GM21447 (cell line): ENCODE measurements at regions not wholly inside any gene's neighbourhood (a gene's known extent, or its start where the extent isn't known, plus 50 kb on each side); places are given as distances from the start of the nearest gene placed in this dataset.
A peak's percentile ranks its signal among the peaks of the same experiment; 100 is the strongest.
"Not testable (repeated sequence)": the region's sequence is repeated elsewhere in the genome, so short reads cannot be mapped to it uniquely, and the experiment has no call there.

Experiments
- ATAC-seq: cut with Tn5 transposase; IDR thresholded peaks from one replicate; pipeline ENCODE4 v1.9.1; 2021; ENCODE audit not compliant: unreplicated experiment

DNA sequence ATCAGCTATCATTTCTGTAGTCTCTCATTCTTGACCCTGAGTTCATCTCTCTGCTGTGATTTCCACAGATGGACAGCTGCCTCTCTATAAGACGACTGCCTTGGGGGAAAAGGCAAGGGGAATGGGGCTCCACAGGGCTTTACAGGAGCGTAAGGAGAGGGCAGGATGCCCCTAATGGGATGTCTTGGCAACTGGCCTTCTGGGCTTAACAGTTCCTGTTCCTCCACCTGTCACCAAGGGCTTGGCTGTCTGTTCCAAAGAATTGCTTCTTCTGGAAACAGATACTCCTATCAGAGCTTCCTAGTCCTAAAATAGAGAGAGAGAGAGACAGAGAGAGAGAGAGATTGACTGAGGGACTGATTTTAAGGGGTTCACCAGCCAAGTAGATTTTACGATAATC is 181.9 kb downstream of the TMEM200A start:
- no peak for ATAC-seq

DNA sequence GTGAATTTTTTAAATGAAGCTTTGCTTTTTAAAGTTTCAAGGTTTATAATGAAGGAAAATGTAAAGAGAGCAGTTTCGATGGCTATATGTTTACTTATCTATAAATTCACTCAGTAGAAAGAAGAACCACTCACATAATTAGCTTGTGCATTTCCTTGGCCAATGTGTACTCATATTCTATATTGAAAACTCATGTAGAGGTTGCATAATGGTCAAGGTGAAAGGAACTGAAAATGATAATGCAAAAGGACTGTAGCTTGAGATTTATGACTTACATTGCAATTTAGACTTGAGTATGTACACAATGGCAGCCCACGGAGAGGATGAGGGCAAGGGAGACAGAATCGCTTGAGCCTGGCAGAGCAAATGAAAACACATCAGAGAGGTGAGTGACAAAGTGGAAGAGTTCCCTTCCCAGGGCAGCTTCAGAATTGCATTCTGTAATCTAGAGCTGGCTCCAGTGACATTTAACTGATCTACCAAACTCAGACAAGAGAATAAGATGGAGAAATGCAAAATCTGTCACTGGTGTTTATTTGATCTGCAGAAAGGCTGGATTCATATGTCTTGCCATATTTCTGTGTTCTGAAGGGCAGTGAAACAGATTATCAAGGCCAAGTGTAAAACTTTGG is 191.8 kb downstream of the TMEM200A start:
- ATAC-seq: no peak

DNA sequence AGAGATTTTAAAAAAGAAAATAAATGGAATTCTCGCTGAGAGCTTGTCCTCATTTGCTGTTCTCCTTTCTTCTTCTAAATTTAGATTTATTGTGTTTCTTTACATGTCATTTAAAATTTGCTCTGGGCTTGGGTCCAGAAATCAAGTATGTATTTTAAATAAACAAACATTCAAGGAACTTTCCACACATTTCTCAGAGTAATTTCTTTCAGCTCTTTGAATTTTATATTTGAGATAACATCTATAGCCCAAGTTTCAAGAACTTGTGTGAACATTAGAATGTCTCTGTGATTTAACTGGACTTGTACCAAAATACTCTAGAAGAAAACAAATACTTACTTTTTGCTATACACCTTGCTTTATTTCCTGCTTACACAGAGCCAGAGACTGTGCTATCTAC is 192.3 kb downstream of the TMEM200A start:
- ATAC-seq: no peak

DNA sequence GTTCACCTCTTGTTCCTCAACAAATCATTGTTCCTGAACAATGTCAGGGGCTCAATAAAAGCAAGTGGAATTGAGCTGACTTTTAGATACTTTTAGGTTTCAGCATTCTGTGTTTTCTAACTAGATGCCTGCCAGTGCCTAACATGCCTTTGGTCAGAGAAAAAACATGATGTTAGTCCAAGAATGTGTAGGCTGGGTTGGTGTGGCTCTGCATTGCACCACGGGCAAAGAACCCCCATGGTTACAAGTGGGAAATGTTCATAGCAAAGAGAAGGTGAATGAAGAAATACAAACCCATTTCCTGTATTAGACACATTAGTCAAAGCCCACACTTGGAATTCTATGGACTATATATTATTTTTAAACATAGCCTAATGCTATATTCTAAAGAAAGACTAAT is 193.3 kb downstream of the TMEM200A start:
- ATAC-seq: no peak

DNA sequence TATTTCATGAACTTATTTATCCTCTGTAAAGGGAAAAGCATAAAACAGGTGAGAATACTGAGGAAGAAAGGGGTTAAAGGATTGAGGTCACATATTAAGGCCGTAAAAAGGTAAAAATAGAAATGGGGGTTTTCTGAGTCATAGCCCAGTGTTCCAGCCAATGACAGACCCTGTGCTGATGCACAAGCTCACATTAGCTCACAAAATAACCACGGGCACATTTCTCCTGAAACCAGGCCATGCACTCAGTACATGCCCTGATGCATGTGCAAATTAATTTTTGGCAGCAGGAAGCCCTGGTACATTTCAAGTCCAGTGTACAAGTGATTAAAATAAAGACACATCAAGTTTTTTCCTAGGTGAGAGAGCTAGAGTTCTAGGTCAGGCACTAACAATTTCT is 194.4 kb downstream of the TMEM200A start:
- ATAC-seq: no peak

DNA sequence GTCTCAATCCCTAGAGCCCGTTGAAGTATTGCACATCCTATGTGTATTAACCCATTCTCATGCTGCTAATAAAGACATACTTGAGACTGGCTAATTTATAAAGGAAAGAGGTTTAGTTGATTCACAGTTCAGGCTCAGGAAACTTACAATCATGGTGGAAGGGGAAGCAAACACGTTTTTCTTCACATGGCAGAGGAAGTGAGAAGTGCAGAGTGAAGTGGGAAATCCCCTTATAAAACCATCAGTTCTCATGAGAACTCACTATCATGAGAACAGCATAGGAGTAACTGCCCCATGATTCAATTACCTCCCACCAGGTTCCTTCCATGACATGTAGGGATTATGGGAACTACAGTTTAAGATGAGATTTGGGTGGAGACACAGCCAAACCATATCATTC is 195.3 kb downstream of the TMEM200A start:
- ATAC-seq: not testable (repeated sequence)

DNA sequence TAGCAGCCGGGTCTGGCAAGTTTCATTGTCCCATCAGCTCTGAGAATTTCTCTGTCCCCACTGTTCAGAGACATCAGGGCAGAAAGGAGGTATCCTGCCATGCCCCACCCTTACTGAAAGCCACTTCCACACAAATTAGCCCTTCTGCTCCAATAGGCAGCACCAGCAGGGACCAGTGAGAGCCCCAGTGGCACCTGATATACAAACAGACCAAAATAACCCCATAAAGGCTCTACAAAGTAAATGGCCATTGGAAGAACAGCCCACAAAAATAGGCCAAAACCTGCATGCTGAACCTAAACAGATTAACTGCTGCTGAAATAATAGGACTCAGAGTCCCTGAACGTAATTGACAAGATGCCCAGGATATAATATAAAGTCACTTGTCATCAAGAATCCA is 199.9 kb downstream of the TMEM200A start:
- no peak for ATAC-seq

DNA sequence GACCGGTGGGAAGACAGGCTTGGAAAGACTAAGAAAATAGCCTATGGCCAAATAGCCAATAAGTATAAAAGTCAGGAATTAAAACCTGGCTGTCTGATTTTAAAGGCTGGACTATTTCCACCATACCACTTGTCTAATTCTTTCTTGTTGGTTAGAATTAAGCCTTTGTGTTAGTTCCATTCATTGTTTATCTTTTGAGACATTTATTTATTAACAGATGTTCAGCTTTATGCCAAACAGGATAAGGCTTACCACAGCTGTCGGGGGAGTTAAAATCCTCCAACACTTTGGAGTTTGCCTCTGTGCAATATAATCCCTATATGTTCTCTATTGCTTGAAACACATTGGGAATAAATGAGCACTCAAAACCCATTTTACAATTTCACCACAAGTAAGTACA is 208.3 kb downstream of the TMEM200A start:
- no peak for ATAC-seq

DNA sequence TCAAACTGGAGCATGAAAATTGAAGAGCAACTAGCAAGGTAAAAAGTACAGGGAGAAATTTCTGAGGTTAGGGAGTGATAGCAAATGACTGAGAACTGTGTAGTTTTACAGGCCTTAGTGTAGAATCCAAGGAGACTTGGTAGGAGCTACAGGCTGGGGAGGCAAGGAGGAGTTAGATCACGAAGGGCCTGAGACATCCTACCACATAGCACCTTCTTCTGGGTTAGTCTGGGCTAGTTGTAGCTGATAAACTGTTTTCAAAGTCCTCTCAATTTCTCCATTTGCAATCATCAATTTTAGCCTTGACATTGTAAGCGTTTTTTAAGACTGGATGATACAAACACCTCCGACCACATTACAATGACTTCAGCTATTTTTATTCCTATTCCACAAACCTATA is 209.7 kb downstream of the TMEM200A start:
- ATAC-seq: peak; percentile 8

DNA sequence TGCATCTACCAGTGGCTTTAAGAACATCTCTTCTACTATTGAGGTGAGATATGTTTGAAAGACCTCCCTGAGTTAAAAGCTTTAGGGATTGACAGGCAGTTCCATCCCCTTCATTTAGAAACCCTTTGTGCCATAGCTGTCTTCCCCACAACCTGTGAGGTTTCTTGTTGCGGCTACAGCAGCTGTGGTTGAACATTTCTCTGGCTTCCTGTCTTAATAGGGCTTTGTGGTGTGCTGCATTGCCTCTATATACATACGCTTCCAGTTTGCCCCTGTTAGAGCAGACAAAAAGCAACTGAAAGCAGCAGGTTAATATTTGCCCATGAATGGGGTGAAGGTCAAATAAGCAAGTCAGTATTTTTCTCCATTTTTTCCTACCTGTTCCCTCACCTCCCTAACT is 210.2 kb downstream of the TMEM200A start:
- ATAC-seq: peak; percentile 100

DNA sequence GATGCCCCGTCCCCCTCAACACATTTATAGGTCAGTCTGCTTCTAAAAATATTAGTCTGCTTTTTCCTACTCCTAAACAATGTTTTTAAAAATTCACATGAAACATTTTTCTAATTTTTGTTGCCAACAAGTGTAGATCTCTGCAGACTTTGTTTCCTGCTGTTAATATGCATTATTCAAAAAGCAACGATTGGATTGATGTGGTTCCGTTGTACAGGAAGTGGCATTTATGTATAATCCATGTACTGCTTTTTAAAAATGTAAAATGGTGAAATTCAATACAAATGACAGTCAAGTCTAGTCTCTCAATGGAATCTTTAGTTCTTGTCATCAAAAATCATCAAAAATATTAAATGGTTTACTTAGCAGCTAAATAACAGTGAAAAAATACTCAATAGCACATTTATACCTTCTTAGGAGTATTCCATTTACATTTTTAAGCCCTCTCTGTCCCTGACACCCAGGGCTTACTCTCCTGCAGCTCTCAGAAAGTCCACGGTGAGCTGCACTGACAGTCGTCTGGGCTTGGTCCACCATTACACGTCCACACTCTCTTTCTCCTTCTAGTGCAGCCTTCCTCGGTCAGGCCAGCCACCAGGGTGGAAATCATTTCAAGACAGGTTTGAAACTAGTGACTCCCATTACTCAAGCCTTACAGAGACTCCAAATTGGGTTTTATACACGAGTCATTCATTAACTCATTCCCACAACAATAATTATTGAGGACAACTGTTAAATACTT is 211.5 kb downstream of the TMEM200A start:
- no peak for ATAC-seq

DNA sequence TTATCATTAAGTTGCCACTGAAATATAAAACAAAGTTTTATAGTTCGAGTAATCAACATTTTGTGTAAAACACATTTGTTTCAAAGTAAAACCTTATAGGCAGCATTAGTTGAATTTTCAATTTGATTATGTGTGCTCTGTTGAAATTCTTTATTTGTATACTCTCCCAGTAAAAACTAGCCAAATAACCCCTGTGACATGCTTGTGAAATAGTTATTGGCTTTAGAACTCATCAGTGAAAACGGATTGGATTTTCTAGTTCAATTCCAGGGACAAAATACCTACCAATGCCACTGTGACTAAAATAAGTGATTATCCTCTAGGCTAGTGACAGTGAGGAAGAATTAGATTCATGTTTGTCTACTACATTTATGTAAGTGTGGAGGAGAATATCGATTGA is 212.9 kb downstream of the TMEM200A start:
- no peak for ATAC-seq

DNA sequence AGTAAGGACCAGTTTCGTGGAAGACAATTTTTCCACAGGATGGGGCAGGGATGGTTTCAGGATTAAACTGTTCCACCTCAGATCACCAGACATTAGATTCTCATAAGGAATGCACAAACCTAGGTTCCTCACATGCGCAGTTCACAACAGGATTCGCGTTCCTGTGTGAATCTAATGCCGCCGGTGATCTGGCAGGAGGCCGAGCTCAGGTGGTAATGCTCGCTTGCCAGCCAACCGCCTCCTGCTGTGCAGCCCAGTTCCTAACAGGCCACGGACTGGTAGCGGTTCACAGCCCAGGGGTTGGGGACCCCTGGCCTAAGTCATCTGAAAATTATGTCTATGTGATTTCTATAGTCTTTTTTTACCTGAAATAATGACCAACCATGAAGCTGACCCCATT is 217.5 kb downstream of the TMEM200A start:
- no peak for ATAC-seq

DNA sequence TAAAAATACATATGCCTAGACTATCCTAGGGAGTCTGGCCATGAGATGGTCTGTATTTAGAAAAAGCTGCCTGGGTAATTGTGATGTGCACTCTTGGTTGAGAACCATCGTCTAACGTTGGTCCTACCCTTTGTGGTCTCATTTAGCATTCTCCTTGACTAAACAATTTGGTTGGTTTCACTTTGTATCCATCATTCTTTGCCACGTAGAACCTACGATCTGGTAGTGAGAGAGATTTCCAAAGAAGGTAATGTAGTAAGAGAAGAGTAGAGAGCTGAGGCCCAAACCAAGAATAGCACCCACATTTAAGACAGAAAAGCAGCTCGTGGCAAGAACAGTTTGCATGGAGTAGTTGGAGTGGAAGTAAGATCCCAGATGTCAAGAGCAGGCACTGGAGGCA is 219.8 kb downstream of the TMEM200A start:
- no peak for ATAC-seq

DNA sequence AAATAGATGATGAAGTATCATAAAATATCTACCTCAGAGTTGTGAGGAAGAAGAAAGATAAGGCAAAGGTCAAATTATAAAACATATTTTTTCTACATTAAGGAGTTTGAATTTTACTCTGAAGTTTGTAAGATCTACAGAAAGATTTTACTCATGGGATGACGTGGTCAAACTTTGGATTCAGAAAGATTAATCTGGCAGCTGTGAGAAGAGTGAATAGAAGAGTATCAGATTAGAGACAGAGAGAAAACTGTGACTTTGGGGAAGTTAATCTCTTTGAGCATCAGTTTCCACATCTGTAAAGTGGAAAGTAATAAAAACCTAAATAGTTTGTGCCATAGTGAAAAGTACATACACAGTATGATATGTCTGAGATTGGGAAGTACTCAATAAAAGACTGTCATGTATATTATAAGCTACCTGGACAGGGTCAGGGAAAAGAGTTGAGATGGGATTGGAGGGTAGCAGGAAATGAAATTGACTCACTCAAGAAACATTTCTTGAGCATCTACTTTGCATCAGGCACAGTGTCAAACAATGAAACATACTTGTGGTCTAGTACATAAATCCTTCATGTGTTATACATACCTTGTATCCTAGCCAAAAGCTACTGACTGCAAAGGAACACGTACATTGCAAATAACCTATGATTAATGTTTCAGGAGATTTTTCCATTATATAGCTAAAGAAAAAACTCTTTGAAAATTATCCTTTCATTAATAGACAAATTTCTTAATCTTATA is 222.1 kb downstream of the TMEM200A start:
- no peak for ATAC-seq

DNA sequence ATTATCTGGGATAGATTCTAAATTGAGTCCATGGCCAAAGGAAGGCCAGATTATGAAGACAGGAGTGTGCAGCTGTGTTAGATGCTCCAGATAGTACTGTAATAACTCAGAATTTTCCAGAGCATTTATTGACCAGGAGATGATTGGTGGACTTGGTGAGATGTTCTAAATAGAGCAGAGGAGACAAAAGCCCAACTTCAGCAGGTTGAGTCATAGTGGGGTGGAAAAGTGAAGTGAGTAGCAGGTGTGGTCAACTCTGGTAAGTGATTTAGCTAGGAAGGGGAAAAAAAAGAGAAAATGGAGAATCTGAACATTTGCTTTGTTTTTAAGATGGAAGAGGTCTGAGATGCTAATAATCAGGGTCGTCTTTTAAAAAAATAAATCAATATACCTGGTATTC is 227.4 kb downstream of the TMEM200A start:
- peak; percentile 78 for ATAC-seq

DNA sequence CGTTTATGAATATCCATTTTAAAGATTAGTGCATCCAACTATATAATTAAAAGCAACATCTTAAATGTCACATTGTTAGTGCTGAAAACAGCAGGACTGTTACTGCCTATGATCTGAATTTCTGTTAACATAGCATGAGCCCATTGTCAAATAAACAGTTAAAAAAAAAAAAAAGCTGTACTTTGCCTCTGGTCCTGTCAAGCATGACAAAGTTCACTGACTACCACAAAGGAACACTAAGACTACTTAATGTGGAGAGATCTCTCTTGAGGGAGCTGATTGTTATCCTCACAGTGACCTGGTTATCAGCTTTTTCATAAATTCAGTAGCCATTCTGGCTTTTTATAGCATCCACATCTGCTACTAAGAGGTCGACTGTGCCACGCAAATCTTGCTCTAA is 228.1 kb downstream of the TMEM200A start:
- ATAC-seq: no peak

DNA sequence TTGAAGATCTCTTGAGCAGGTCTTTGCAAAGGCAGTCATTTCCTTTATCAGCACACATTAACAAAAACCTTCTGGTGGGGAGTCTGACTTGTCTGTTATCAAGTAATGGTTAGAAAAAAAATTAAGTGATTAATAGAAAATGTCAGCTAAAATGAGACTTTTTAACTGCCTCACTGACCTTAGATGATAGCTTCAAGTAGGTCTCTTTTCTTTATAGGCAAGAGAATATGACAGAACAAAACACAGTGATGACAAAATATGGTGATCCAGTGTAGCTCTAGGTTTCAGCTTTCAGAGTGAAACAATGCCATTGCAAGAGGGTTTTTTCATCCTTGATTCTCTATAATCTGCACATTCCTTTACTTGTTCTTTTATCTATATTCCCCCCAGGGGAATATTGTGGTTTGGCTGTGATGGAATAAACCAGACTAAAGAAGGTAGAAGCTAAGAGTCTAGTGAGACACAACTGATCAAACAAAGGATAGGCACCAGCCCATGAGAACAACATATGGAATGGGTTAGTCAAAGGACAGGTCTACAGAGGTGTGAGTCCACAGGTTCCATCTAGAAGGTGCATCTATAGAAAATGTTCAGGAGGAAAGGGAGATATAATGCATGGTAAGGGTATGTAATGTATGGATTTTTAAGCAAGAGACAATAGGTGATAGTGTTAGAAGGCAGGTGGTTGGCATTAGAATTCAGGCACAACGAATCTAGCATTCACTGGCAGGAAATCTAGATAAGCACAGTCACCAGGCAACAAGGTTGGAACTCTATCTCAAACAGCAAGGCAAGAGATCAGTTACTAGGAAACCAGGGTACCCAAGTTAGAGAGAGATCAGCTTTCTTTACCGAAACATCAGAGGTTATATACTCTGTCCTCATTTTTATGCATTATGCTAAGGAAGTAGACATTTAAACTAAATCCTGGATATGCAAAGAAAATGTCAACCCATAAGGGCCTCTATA is 228.9 kb upstream of the SMLR1 start:
- ATAC-seq: no peak

DNA sequence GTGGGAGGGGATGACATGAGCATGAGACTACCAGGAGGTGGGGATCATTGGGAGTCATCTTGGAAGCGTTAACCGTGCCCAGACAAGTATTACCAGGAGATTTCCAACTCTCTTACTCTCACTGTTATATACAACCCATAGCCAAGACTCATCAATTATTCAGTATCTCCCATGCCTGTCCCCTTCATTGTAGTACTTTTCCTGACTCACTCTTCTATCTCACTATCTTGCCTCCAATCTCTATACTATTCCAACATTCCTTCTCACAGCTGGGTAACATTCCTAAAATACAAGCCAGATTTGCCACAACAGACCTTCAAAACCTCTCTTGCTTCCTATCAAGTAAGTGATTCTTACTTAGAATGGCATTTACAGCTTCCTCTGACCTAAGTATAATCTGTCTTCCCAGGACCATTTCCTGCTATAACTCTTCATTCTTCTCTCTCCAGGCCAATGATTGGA is 226.3 kb upstream of the SMLR1 start:
- ATAC-seq: no peak

DNA sequence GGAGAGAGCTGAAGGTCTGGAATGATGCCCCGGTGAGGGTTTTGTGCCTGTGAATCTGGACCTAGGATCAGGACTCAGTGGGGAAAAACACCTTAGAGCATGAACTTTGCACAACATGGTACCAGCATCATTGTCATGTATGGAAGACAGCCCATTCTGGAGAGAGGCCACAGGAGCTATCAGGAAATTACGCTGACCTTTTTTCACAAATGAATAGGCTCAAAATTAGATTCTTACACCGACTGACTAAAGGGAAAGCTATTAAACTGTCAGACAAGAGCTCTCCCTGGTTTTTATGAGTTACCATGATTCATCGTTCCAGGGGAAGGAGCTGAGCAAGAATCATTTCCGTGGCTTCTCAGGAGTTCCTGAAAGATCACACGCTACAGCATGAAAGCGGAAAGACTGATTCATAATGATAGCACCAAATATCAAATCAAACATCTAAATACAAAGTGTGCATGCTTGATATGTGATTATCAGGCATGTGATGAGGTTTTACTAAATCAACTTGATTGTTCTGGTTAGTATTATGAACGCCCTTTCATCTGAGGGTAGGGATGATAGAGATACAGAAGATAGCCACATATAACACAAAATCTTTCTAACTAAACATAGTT is 224.9 kb upstream of the SMLR1 start:
- no peak for ATAC-seq

DNA sequence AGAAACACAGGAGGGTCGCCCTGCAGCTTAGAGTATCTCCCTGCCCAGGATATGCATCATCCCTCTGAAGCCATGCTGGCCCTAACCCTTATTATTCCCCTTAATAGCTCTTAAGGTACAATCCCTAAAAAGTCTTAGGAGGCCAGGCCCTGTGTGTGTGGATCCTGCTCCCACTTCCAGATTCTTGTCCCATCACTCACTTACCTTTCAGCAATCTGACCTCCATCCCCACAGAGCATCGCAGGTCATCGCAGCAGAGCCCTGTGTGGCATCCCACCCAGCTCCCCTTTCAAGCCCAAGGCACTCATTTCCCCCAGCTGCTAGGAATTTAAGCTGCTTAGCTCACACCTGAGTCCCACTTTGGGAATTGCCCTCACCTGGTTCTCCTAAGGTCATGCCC is 223.8 kb upstream of the SMLR1 start:
- ATAC-seq: no peak
